KG1 (cell line): ENCODE measurements at regions not wholly inside any gene's neighbourhood (a gene's known extent, or its start where the extent isn't known, plus 50 kb on each side); places are given as distances from the start of the nearest gene placed in this dataset.

Source experiments
- DNase-seq: peaks from one replicate; lab custom pipeline; 2025; lab: John Stamatoyannopoulos, UW

- no peak for DNase-seq
These were observed 50.2 kb upstream of the MME start for GRCh38 chr3:155029941-155030340.

- no peak for DNase-seq
These were observed 53.0 kb upstream of the MME start for GRCh38 chr3:155026999-155027591.

GRCh38 chr3:155024006-155024638 is 56.0 kb upstream of the MME start:
- no peak for DNase-seq

- no peak for DNase-seq
These were observed 57.2 kb upstream of the MME start for GRCh38 chr3:155022896-155023295.

GRCh38 chr3:155019575-155019974 is 60.5 kb upstream of the MME start:
- DNase-seq = no peak

- DNase-seq = no peak
These were observed 61.3 kb upstream of the MME start for GRCh38 chr3:155018621-155019330.

GRCh38 chr3:155015776-155016436 is 64.2 kb upstream of the MME start:
- DNase-seq = no peak

- no peak for DNase-seq
These were observed 65.2 kb upstream of the MME start for GRCh38 chr3:155014953-155015352.

- DNase-seq = no peak
These were observed 66.7 kb upstream of the MME start for GRCh38 chr3:155013427-155013826.

GRCh38 chr3:155012584-155012983 is 67.5 kb upstream of the MME start:
- no peak for DNase-seq

- no peak for DNase-seq
These were observed 69.7 kb upstream of the MME start for GRCh38 chr3:155010416-155010815.

GRCh38 chr3:155009217-155009616 is 70.9 kb upstream of the MME start:
- no peak for DNase-seq

- DNase-seq = no peak
These were observed 72.4 kb upstream of the MME start for GRCh38 chr3:155007729-155008128.

GRCh38 chr3:155001289-155002010 is 78.7 kb upstream of the MME start:
- no peak for DNase-seq

- DNase-seq = no peak
These were observed 87.5 kb upstream of the MME start for GRCh38 chr3:154992655-154993054.

- no peak for DNase-seq
These were observed 89.6 kb upstream of the MME start for GRCh38 chr3:154990543-154990942.

GRCh38 chr3:154987846-154988245 is 92.3 kb upstream of the MME start:
- no peak for DNase-seq

- DNase-seq = no peak
These were observed 98.5 kb upstream of the MME start for GRCh38 chr3:154981664-154982063.

GRCh38 chr3:154981201-154981600 is 98.9 kb upstream of the MME start:
- DNase-seq = no peak

- no peak for DNase-seq
These were observed 100.8 kb upstream of the MME start for GRCh38 chr3:154979331-154979730.

- DNase-seq = no peak
These were observed 102.5 kb upstream of the MME start for GRCh38 chr3:154977666-154978065.
